ENCODE measurements at regions not wholly inside any gene's neighbourhood (a gene's known extent, or its start where the extent isn't known, plus 50 kb on each side); places are given as distances from the start of the nearest gene placed in this dataset.

DNA sequence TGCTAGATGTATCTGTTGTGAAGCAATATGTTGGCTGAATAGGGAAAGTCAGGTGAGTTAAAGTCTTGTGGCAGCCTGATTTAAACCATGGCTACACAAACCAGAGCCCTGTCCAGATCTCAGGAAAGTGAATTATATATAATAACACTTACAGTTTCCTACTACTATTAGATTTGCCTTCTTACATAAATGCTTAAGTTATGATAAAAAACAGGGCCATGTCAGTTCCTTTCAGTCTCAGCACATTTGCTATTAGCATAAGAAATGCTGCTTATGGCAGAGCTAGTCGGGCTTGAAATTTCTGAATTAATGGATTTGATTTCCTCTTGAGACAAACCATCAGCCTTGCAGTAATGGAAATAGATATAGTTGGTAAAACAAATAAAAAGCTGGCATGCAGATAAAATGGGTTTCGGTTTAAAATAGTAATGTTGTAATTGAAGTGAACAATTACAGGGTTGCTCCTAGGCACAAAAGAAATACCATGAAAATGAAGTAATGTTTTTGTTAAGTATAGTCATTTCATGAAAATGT lies 664.2 kb upstream of the ZNF608 start:
- TF ChIP-seq, protein P1, sequence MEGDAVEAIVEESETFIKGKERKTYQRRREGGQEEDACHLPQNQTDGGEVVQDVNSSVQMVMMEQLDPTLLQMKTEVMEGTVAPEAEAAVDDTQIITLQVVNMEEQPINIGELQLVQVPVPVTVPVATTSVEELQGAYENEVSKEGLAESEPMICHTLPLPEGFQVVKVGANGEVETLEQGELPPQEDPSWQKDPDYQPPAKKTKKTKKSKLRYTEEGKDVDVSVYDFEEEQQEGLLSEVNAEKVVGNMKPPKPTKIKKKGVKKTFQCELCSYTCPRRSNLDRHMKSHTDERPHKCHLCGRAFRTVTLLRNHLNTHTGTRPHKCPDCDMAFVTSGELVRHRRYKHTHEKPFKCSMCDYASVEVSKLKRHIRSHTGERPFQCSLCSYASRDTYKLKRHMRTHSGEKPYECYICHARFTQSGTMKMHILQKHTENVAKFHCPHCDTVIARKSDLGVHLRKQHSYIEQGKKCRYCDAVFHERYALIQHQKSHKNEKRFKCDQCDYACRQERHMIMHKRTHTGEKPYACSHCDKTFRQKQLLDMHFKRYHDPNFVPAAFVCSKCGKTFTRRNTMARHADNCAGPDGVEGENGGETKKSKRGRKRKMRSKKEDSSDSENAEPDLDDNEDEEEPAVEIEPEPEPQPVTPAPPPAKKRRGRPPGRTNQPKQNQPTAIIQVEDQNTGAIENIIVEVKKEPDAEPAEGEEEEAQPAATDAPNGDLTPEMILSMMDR (IDR thresholded peaks at IDR 0.05; ENCODE audit: extremely low read depth in 1 of 2, insufficient read depth in 1 of 2, low read depth in 1 of 2, low read length in 2 of 2): no peak
- TF ChIP-seq POLR2A (IDR thresholded peaks at IDR 0.05; ENCODE audit: low read depth, low read length): no peak
- no peak for TF ChIP-seq EZH2 (IDR thresholded peaks at IDR 0.05; ENCODE audit: borderline replicate concordance, low read depth, low read length, severe bottlenecking)

All from endothelial cell of umbilical vein (primary cell).